ENCODE measurements at regions not wholly inside any gene's neighbourhood (a gene's known extent, or its start where the extent isn't known, plus 50 kb on each side); places are given as distances from the start of the nearest gene placed in this dataset.

DNA sequence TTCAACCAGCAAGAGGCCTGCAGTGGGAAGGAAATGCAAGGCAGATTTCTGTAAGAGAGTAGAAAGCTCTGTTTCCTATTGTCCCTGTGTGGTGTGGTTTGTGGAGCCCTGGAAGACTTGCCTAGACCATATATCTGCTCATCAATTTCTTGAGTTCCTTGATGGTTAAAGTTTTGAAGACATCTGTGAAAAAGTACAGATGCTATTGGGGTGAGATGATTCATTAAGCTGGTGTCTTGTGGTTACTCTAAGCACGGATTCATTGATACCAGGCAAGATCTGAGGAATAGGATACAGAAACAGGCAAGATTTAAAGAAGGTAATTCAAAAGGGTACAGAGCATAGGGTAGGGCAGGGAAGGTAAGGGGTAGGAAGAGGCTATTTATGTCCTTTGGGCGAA is 275.8 kb upstream of the SESN3 start:
- Histone ChIP-seq H3K4me2 (no peak overlapping the region), H2AFZ (ENCODE audit: low read depth) (no peak overlapping the region)
- TF ChIP-seq, protein P1, sequence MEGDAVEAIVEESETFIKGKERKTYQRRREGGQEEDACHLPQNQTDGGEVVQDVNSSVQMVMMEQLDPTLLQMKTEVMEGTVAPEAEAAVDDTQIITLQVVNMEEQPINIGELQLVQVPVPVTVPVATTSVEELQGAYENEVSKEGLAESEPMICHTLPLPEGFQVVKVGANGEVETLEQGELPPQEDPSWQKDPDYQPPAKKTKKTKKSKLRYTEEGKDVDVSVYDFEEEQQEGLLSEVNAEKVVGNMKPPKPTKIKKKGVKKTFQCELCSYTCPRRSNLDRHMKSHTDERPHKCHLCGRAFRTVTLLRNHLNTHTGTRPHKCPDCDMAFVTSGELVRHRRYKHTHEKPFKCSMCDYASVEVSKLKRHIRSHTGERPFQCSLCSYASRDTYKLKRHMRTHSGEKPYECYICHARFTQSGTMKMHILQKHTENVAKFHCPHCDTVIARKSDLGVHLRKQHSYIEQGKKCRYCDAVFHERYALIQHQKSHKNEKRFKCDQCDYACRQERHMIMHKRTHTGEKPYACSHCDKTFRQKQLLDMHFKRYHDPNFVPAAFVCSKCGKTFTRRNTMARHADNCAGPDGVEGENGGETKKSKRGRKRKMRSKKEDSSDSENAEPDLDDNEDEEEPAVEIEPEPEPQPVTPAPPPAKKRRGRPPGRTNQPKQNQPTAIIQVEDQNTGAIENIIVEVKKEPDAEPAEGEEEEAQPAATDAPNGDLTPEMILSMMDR (conservative IDR thresholded peaks at IDR 0.05; ENCODE audit: low read depth, low read length): no peak

DNA sequence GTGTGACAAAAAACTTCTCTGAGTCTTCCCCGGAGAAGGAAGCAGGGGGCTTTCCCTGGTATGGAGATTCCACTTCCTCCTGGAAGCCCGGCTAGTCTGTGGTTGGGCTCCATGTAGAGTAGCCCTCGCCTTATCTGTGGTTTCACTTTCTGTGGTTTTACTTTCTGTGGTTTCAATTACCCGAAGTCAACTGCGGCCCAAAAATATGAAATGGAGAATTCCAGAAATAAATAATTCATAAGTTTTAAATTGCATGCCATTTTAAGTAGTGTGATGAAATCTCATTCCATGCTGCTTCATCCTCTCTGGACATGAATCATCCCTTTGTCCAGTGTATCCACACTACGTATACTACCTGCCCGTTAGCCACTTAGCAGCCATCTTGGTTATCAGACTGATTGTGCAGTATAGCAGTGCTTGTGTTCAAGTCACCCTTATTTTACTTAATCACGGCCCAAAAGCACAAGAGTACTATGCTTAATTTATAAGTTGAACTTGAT is 275.0 kb upstream of the SESN3 start:
- no peak overlapping the region for H3K4me3 ChIP-seq (IDR thresholded peaks at IDR 0.05; ENCODE audit: insufficient read depth, low read depth, low read length)
- H3K9ac ChIP-seq: no peak overlapping the region

More for the DNA sequence above, 275.8 kb upstream of the SESN3 start:
- no peak overlapping the region for H3K9ac ChIP-seq
- no peaks in the 10 kb centered on the region for H4K20me1 ChIP-seq (ENCODE audit: insufficient read depth)
- H3K79me2 ChIP-seq (ENCODE audit: insufficient read depth, low read depth): no peaks in the 10 kb centered on the region
- no peaks in the 10 kb centered on the region for H3K27me3 ChIP-seq (ENCODE audit: insufficient read depth, low read depth)
- no peaks in the 10 kb centered on the region for H3K36me3 ChIP-seq (ENCODE audit: insufficient read depth)
- no peak overlapping the region for H3K4me3 ChIP-seq (IDR thresholded peaks at IDR 0.05; ENCODE audit: insufficient read depth, low read depth, low read length)
- no peak overlapping the region for H3K27ac ChIP-seq
- H3K4me1 ChIP-seq (ENCODE audit: low read depth, poor library complexity, severe bottlenecking): no peaks in the 10 kb centered on the region

DNA sequence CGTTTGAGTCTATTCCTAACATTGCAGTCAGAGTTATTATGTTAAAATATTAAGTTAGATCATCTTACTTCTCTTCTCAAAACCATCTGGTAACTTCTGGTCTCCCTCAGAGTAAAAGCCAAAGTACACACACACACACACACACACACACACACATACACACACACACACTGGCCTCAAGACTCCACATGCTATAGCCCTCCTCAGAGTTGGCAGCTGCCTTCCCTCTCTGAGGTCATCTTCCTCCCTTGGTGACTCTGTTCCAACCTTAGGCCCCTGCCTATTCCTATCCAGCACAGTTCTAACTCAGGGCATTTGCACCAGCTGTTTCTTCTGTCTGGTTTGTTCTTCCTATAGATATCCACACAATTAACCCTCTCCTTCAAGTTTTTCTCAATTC is 272.0 kb upstream of the SESN3 start:
- Histone ChIP-seq H2AFZ (ENCODE audit: low read depth) (no peak overlapping the region), H3K27ac (no peak overlapping the region)
- TF ChIP-seq, protein P1 (conservative IDR thresholded peaks at IDR 0.05; ENCODE audit: low read depth, low read length): no peak

More for the DNA sequence above, 275.0 kb upstream of the SESN3 start:
- no peaks in the 10 kb centered on the region for H3K79me2 ChIP-seq (ENCODE audit: insufficient read depth, low read depth)
- no peaks in the 10 kb centered on the region for H3K36me3 ChIP-seq (ENCODE audit: insufficient read depth)
- no peak overlapping the region for H3K27ac ChIP-seq
- no peaks in the 10 kb centered on the region for H3K4me1 ChIP-seq (ENCODE audit: low read depth, poor library complexity, severe bottlenecking)
- H3K4me2 ChIP-seq: no peak overlapping the region
- TF ChIP-seq, protein P1 (conservative IDR thresholded peaks at IDR 0.05; ENCODE audit: low read depth, low read length): no peak
- H2AFZ ChIP-seq (ENCODE audit: low read depth): no peak overlapping the region
- no peaks in the 10 kb centered on the region for H4K20me1 ChIP-seq (ENCODE audit: insufficient read depth)
- H3K27me3 ChIP-seq (ENCODE audit: insufficient read depth, low read depth): no peaks in the 10 kb centered on the region

DNA sequence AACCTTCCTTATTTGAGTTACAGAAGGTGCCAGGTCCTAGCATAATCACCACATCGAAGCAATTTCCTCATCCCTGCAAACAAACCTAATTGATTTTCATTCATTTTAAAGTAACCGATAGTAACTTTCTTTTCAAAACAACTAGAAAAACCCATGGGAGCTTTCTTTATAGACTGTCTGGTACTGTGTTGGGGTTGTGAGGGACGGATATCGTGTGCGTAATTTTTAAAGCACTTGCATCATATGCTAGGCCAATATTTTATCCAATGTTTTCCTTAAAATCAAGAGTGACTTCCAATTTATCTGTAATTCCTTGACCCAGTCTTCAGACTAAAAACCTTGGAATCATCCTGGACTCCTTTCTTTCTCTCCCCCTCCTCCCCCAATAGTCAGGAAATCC is 271.5 kb upstream of the SESN3 start:
- TF ChIP-seq, protein P1 (conservative IDR thresholded peaks at IDR 0.05; ENCODE audit: low read depth, low read length): no peak
- no peaks in the 10 kb centered on the region for H3K36me3 ChIP-seq (ENCODE audit: insufficient read depth)
- no peak overlapping the region for H3K27ac ChIP-seq
- H2AFZ ChIP-seq (ENCODE audit: low read depth): no peak overlapping the region
- no peak overlapping the region for H3K4me2 ChIP-seq
- H3K79me2 ChIP-seq (ENCODE audit: insufficient read depth, low read depth): no peaks in the 10 kb centered on the region
- no peak overlapping the region for H3K4me3 ChIP-seq (IDR thresholded peaks at IDR 0.05; ENCODE audit: insufficient read depth, low read depth, low read length)
- H3K9ac ChIP-seq: no peak overlapping the region
- H3K4me1 ChIP-seq (ENCODE audit: low read depth, poor library complexity, severe bottlenecking): no peaks in the 10 kb centered on the region
- H4K20me1 ChIP-seq (ENCODE audit: insufficient read depth): no peaks in the 10 kb centered on the region
- no peaks in the 10 kb centered on the region for H3K27me3 ChIP-seq (ENCODE audit: insufficient read depth, low read depth)

More for the DNA sequence above, 272.0 kb upstream of the SESN3 start:
- Histone ChIP-seq H3K4me1 (ENCODE audit: low read depth, poor library complexity, severe bottlenecking) (no peaks in the 10 kb centered on the region), H3K4me2 (no peak overlapping the region), H3K27me3 (ENCODE audit: insufficient read depth, low read depth) (no peaks in the 10 kb centered on the region), H3K4me3 (IDR thresholded peaks at IDR 0.05; ENCODE audit: insufficient read depth, low read depth, low read length) (no peak overlapping the region), H3K9ac (no peak overlapping the region), H3K36me3 (ENCODE audit: insufficient read depth) (no peaks in the 10 kb centered on the region), H4K20me1 (ENCODE audit: insufficient read depth) (no peaks in the 10 kb centered on the region), H3K79me2 (ENCODE audit: insufficient read depth, low read depth) (no peaks in the 10 kb centered on the region)
